Activated naive CD4-positive, alpha-beta T cell treated with anti-CD3 and anti-CD28 coated beads, Interleukin-2, amount 50 U/mL, for 24 hours (primary cell): ENCODE measurements at regions not wholly inside any gene's neighbourhood (a gene's known extent, or its start where the extent isn't known, plus 50 kb on each side); places are given as distances from the start of the nearest gene placed in this dataset.
A peak's percentile ranks its signal among the peaks of the same experiment; 100 is the strongest.

Experiments used
- H3K27ac Mint-ChIP-seq: one replicate; pipeline ENCODE4 v1.8.0; 2021; ENCODE audit warnings: mild to moderate bottlenecking, mixed read lengths
- H3K27me3 Mint-ChIP-seq: one replicate; pipeline ENCODE4 v1.8.0; 2021; ENCODE audit warnings: mixed read lengths
- H3K36me3 Mint-ChIP-seq: one replicate; pipeline ENCODE4 v1.8.0; 2021; ENCODE audit warnings: mixed read lengths
- H3K4me1 Mint-ChIP-seq: one replicate; pipeline ENCODE4 v1.8.0; 2021; ENCODE audit warnings: mixed read lengths
- H3K4me3 Mint-ChIP-seq: one replicate; pipeline ENCODE4 v1.8.0; 2021; ENCODE audit warnings: mild to moderate bottlenecking, mixed read lengths
- H3K9me3 Mint-ChIP-seq: one replicate; pipeline ENCODE4 v1.8.0; 2021; ENCODE audit warnings: mixed read lengths

DNA sequence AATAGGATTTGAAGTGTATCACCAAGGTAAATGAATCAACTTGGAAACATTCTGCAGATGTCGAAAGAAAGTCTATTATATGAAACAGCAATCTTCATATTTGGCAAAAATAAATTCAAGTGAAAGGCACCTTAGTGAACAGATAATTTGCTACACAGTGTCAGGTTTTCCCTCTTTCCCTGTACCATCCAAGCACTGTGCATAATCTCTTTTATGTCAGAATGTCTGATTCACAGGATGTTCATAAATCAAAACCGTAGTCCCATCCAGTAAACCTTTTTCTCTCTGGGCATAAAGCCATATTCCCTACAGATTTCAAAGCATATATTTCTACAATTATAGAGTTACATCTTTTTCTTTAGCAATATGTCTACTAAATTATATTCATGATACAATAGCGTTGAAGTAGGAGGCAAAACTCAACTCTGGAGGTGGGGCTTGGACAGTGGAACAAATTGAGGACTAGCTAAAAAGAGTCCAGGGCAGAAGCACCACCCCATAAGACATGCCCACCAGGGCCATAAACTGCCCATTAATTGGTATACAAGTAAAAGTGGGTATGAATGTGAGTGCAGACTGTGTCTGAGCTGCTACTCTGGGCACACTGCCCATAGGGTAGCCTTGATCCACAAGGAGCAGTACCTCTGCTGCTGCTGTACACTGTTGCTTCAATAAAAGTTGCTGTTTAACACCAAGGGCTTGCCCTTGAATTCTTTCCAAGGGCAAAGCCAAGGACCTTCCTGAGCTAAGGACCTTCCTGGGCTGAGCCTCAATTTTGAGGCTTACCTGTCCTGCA, 72.1 kb upstream of the MYCBP2 start:
- Mint-ChIP-seq H3K4me1 (peaks cover under 1% of the 10 kb centered on the region), H3K27ac (no peak overlapping the region), H3K9me3 (no peaks in the 10 kb centered on the region), H3K4me3 (no peak overlapping the region), H3K36me3 (no peaks in the 10 kb centered on the region), H3K27me3 (no peaks in the 10 kb centered on the region)

DNA sequence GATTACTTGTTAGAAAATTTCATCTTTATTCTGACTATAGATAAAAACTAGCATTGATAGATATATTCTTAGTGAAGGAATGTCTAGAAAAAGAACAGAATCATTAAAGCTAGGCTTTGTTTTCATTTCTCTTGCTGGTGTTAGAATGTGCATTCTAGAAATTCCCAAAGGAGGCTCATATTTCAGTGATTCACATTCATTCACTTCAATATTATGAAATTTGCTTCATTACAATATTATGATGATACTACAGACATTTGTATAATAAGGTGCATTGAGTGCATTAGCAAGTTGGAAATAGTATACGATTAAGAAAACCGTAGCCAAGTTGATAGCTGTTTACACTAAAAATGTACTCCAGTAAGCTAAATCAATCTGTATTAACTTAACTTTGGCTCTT, 70.7 kb upstream of the MYCBP2 start:
- peaks cover 13% of the 10 kb centered on the region for H3K4me1 Mint-ChIP-seq
- no peaks in the 10 kb centered on the region for H3K36me3 Mint-ChIP-seq
- no peak overlapping the region for H3K4me3 Mint-ChIP-seq
- H3K9me3 Mint-ChIP-seq: no peaks in the 10 kb centered on the region
- H3K27me3 Mint-ChIP-seq: no peaks in the 10 kb centered on the region
- H3K27ac Mint-ChIP-seq: no peak overlapping the region

DNA sequence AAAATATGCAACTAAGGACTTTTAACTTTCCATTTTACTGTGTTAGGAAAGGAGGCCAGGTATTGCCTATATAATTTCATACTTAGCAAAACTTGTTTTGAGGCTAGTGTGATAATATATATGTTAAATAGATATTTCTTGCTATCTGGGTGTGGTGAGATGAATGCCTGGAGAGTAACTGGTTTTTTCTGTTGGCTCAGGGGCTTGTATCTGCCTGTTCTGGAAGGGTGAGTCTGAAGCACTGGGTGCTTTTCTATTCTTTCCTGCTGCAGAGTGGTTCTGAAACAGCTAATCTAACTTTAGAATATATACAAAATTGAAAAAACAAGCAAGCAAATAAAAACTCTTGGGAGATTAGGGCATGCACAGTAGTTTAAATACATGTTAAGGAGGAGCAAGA, 64.6 kb upstream of the MYCBP2 start:
- Mint-ChIP-seq H3K36me3 (no peaks in the 10 kb centered on the region), H3K27me3 (no peaks in the 10 kb centered on the region), H3K4me3 (no peak overlapping the region), H3K4me1 (peaks cover 16% of the 10 kb centered on the region), H3K27ac (no peak overlapping the region), H3K9me3 (no peaks in the 10 kb centered on the region)

- H3K36me3 Mint-ChIP-seq: no peaks in the 10 kb centered on the region
- H3K4me3 Mint-ChIP-seq: no peak overlapping the region
- no peak overlapping the region for H3K27ac Mint-ChIP-seq
- H3K4me1 Mint-ChIP-seq: peaks cover 16% of the 10 kb centered on the region
- no peaks in the 10 kb centered on the region for H3K9me3 Mint-ChIP-seq
- H3K27me3 Mint-ChIP-seq: no peaks in the 10 kb centered on the region
Observed at GRCh38 chr13:77390391-77390790, 63.5 kb upstream of the MYCBP2 start.

GRCh38 chr13:77389625-77390000, 62.7 kb upstream of the MYCBP2 start:
- Mint-ChIP-seq H3K9me3 (no peaks in the 10 kb centered on the region), H3K27ac (no peak overlapping the region), H3K27me3 (no peaks in the 10 kb centered on the region), H3K36me3 (no peaks in the 10 kb centered on the region), H3K4me1 (peaks cover 16% of the 10 kb centered on the region), H3K4me3 (no peak overlapping the region)

GRCh38 chr13:77388944-77389624, 62.2 kb upstream of the MYCBP2 start:
- no peak overlapping the region for H3K27ac Mint-ChIP-seq
- H3K4me3 Mint-ChIP-seq: no peak overlapping the region
- no peaks in the 10 kb centered on the region for H3K9me3 Mint-ChIP-seq
- H3K4me1 Mint-ChIP-seq: peaks cover 16% of the 10 kb centered on the region
- H3K27me3 Mint-ChIP-seq: no peaks in the 10 kb centered on the region
- no peaks in the 10 kb centered on the region for H3K36me3 Mint-ChIP-seq

- Mint-ChIP-seq H3K27me3 (no peaks in the 10 kb centered on the region), H3K4me1 (peaks cover 3% of the 10 kb centered on the region), H3K4me3 (no peak overlapping the region), H3K9me3 (no peaks in the 10 kb centered on the region), H3K27ac (peak overlapping the region; percentile 56), H3K36me3 (no peaks in the 10 kb centered on the region)
Observed at GRCh38 chr13:77387607-77388200, 60.8 kb upstream of the MYCBP2 start.

- Mint-ChIP-seq H3K9me3 (no peaks in the 10 kb centered on the region), H3K36me3 (no peaks in the 10 kb centered on the region), H3K27ac (no peak overlapping the region), H3K4me1 (peaks cover 3% of the 10 kb centered on the region), H3K4me3 (no peak overlapping the region), H3K27me3 (peaks cover 1% of the 10 kb centered on the region)
Observed at GRCh38 chr13:77386880-77387606, 60.1 kb upstream of the MYCBP2 start.

GRCh38 chr13:77386046-77386445, 59.2 kb upstream of the MYCBP2 start:
- H3K9me3 Mint-ChIP-seq: no peaks in the 10 kb centered on the region
- no peaks in the 10 kb centered on the region for H3K4me1 Mint-ChIP-seq
- no peak overlapping the region for H3K4me3 Mint-ChIP-seq
- no peak overlapping the region for H3K27ac Mint-ChIP-seq
- H3K27me3 Mint-ChIP-seq: peaks cover 1% of the 10 kb centered on the region
- no peaks in the 10 kb centered on the region for H3K36me3 Mint-ChIP-seq

DNA sequence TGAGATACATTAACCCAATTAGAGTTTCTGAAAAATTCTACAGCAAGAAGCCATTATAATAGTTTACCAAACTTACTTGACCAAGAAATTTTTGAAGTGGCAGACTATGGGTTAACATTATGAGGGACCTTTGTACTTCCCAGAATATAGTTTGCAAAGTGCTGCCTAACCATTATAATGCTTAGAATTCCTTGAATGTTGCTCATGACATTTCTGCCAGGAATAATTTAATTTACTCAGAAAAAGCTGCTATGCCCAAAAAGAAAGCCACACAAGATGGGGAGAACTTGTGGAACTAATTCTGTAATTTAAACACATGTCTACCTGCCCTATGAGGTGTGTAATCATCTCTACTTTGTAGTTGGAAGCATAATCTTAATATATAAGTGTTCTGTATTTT, 58.1 kb upstream of the MYCBP2 start:
- Mint-ChIP-seq H3K27ac (no peak overlapping the region), H3K36me3 (no peaks in the 10 kb centered on the region), H3K4me1 (no peaks in the 10 kb centered on the region), H3K4me3 (no peak overlapping the region), H3K27me3 (peaks cover 1% of the 10 kb centered on the region), H3K9me3 (no peaks in the 10 kb centered on the region)

DNA sequence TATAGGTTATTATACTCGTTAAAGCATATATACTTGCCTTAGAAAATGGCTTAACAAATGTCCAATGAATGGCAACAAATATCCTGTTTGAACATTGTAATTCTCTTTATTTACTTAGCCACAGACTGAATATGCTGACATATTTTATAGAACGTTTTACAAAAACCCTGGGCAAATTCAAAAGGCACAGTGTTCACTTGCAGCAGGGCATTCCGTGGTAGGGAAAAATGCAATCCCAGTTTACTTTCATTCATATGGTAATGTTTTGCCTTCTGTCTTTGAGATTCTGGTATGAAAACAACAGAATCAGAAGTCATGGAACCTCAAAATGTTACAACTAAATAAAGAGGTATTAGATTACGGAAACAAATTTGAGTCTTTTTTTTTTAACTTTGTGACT, 56.2 kb upstream of the MYCBP2 start:
- no peaks in the 10 kb centered on the region for H3K4me1 Mint-ChIP-seq
- no peak overlapping the region for H3K4me3 Mint-ChIP-seq
- no peaks in the 10 kb centered on the region for H3K9me3 Mint-ChIP-seq
- no peaks in the 10 kb centered on the region for H3K36me3 Mint-ChIP-seq
- peaks cover 1% of the 10 kb centered on the region for H3K27me3 Mint-ChIP-seq
- no peak overlapping the region for H3K27ac Mint-ChIP-seq

DNA sequence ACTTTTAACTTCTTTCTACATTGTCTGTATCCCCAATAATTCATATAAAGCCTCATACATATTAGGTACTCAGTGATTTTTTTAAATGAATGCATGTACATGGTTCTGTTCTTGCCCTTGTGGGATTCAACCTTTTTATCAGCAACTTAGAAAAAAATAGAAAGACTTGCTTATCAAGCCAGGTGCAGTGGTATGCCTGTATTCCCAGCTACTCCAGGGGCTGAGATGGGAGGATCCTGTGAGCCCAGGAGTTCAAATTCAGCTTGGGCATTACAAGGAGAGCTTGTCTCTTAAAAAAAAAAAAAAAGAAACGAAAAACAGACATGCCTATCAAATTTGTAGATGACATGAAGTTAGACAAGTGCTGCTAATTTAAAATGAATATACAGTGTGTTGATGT, 54.2 kb upstream of the MYCBP2 start:
- H3K4me3 Mint-ChIP-seq: no peak overlapping the region
- H3K4me1 Mint-ChIP-seq: no peaks in the 10 kb centered on the region
- H3K9me3 Mint-ChIP-seq: no peaks in the 10 kb centered on the region
- H3K36me3 Mint-ChIP-seq: no peaks in the 10 kb centered on the region
- H3K27ac Mint-ChIP-seq: no peak overlapping the region
- H3K27me3 Mint-ChIP-seq: peaks cover 1% of the 10 kb centered on the region

DNA sequence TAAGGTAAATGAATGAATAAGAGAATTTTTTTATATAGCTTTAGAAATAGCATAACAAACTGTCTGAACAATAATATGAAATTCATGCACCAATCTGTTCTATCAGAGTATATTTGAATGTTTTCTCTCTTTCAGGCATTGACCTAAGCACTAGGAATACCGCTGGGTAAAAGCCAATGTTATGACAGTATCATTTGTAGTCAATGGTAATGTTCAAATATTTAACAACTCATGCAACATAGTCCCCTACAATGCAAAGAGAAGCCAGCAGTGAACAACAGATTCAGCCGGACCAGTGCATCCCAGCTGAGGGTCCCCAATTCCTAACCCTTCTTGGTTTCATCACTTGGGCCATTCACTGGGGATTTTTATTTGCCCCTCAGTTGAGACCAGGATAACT, 52.6 kb upstream of the MYCBP2 start:
- Mint-ChIP-seq H3K4me3 (no peak overlapping the region), H3K27me3 (peaks cover 1% of the 10 kb centered on the region), H3K36me3 (no peaks in the 10 kb centered on the region), H3K27ac (no peak overlapping the region), H3K9me3 (no peaks in the 10 kb centered on the region), H3K4me1 (no peaks in the 10 kb centered on the region)

DNA sequence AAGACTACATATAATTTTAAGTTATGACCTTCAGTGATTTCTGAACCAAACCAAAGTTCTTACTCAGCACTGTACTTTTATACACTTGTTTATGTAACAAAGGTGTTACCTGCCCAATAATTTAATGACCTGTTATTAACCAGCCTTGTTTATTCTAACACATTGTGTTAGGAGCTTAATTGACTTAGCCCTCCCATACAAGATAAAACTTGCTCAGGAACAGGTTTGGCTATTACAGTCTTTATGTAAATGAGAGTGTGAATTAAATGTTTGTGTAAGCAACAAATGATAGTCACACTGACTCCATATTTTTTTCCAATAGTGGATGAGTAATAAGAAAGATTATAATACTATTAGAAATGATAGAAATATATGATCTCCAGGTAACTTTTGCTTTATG, 51.8 kb upstream of the MYCBP2 start:
- Mint-ChIP-seq H3K27me3 (peaks cover 1% of the 10 kb centered on the region), H3K4me1 (no peaks in the 10 kb centered on the region), H3K27ac (no peak overlapping the region), H3K36me3 (no peaks in the 10 kb centered on the region), H3K4me3 (no peak overlapping the region), H3K9me3 (no peaks in the 10 kb centered on the region)

GRCh38 chr13:77377016-77377415, 50.1 kb upstream of the MYCBP2 start:
- no peaks in the 10 kb centered on the region for H3K4me1 Mint-ChIP-seq
- no peak overlapping the region for H3K4me3 Mint-ChIP-seq
- H3K36me3 Mint-ChIP-seq: no peaks in the 10 kb centered on the region
- H3K27me3 Mint-ChIP-seq: no peaks in the 10 kb centered on the region
- no peaks in the 10 kb centered on the region for H3K9me3 Mint-ChIP-seq
- no peak overlapping the region for H3K27ac Mint-ChIP-seq
